GM21786 (cell line): ENCODE measurements at regions not wholly inside any gene's neighbourhood (a gene's known extent, or its start where the extent isn't known, plus 50 kb on each side); places are given as distances from the start of the nearest gene placed in this dataset.

Source experiments
- ATAC-seq: cut with Tn5 transposase; IDR thresholded peaks from one replicate; pipeline ENCODE4 v1.9.1; 2021; ENCODE audit not compliant: unreplicated experiment

GRCh38 chr17:69716556-69716955 is 302.1 kb downstream of the MAP2K6 start:
- ATAC-seq: no peak

GRCh38 chr17:69717214-69717613 is 302.7 kb downstream of the MAP2K6 start:
- no peak for ATAC-seq

GRCh38 chr17:69717819-69718218 is 303.3 kb downstream of the MAP2K6 start:
- ATAC-seq: no peak

- ATAC-seq: no peak
These were observed 305.1 kb downstream of the MAP2K6 start for GRCh38 chr17:69719474-69720048.

- no peak for ATAC-seq
These were observed 308.0 kb downstream of the MAP2K6 start for GRCh38 chr17:69722518-69722917.

- no peak for ATAC-seq
These were observed 308.8 kb downstream of the MAP2K6 start for GRCh38 chr17:69723316-69723715.

GRCh38 chr17:69723741-69724140 is 309.2 kb downstream of the MAP2K6 start:
- ATAC-seq: no peak

- ATAC-seq: no peak
These were observed 309.7 kb downstream of the MAP2K6 start for GRCh38 chr17:69724238-69724637.

GRCh38 chr17:69725146-69725545 is 310.6 kb downstream of the MAP2K6 start:
- no peak for ATAC-seq

GRCh38 chr17:69728816-69729215 is 314.3 kb downstream of the MAP2K6 start:
- ATAC-seq: no peak

- no peak for ATAC-seq
These were observed 315.4 kb downstream of the MAP2K6 start for GRCh38 chr17:69729944-69730343.

GRCh38 chr17:69732272-69732918 is 317.9 kb downstream of the MAP2K6 start:
- no peak for ATAC-seq

- no peak for ATAC-seq
These were observed 318.9 kb downstream of the MAP2K6 start for GRCh38 chr17:69733171-69734012.

- ATAC-seq: no peak
These were observed 320.2 kb downstream of the MAP2K6 start for GRCh38 chr17:69734656-69735055.

- no peak for ATAC-seq
These were observed 320.8 kb downstream of the MAP2K6 start for GRCh38 chr17:69735285-69735684.

GRCh38 chr17:69743091-69743490 is 328.6 kb downstream of the MAP2K6 start:
- ATAC-seq: no peak

- ATAC-seq: no peak
These were observed 330.1 kb downstream of the MAP2K6 start for GRCh38 chr17:69744512-69745070.

GRCh38 chr17:69749911-69750310 is 325.1 kb upstream of the KCNJ16 start:
- no peak for ATAC-seq

- ATAC-seq: no peak
These were observed 317.2 kb upstream of the KCNJ16 start for GRCh38 chr17:69757688-69758430.

GRCh38 chr17:69760562-69760961 is 314.5 kb upstream of the KCNJ16 start:
- no peak for ATAC-seq

- ATAC-seq: no peak
These were observed 314.0 kb upstream of the KCNJ16 start for GRCh38 chr17:69761011-69761410.
